Activated T-cell treated with anti-CD3 and anti-CD28 coated beads for 48 hours (primary cell): ENCODE measurements at regions not wholly inside any gene's neighbourhood (a gene's known extent, or its start where the extent isn't known, plus 50 kb on each side); places are given as distances from the start of the nearest gene placed in this dataset.

Source experiments
- DNase-seq: peaks from one replicate; pipeline ENCODE4 v3.0.0-alpha.2; 2020; ENCODE audit warnings: low read depth

GRCh38 chr10:128934492-128934891 lies 532.5 kb upstream of the MGMT start:
- DNase-seq, result no peak

GRCh38 chr10:128936392-128936791 lies 530.6 kb upstream of the MGMT start:
- no peak for DNase-seq

- DNase-seq, result no peak
These were observed 528.5 kb upstream of the MGMT start for GRCh38 chr10:128938558-128938957.

- DNase-seq, result no peak
These were observed 527.0 kb upstream of the MGMT start for GRCh38 chr10:128940081-128940480.

GRCh38 chr10:128943111-128943510 lies 523.9 kb upstream of the MGMT start:
- no peak for DNase-seq

GRCh38 chr10:128945398-128945797 lies 521.6 kb upstream of the MGMT start:
- no peak for DNase-seq

- no peak for DNase-seq
These were observed 516.7 kb upstream of the MGMT start for GRCh38 chr10:128950159-128950915.

GRCh38 chr10:128950916-128951275 lies 516.1 kb upstream of the MGMT start:
- no peak for DNase-seq

GRCh38 chr10:128952856-128953255 lies 514.2 kb upstream of the MGMT start:
- DNase-seq, result no peak

GRCh38 chr10:128956149-128956548 lies 510.9 kb upstream of the MGMT start:
- DNase-seq, result no peak

GRCh38 chr10:128957221-128957620 lies 509.8 kb upstream of the MGMT start:
- DNase-seq, result no peak

- DNase-seq, result no peak
These were observed 508.0 kb upstream of the MGMT start for GRCh38 chr10:128958834-128959690.

GRCh38 chr10:128959746-128960145 lies 507.3 kb upstream of the MGMT start:
- no peak for DNase-seq

- no peak for DNase-seq
These were observed 506.5 kb upstream of the MGMT start for GRCh38 chr10:128960517-128960916.

- DNase-seq, result no peak
These were observed 504.9 kb upstream of the MGMT start for GRCh38 chr10:128962182-128962581.

- DNase-seq, result no peak
These were observed 503.6 kb upstream of the MGMT start for GRCh38 chr10:128963211-128964099.

- no peak for DNase-seq
These were observed 503.0 kb upstream of the MGMT start for GRCh38 chr10:128964100-128964403.

GRCh38 chr10:128967980-128968756 lies 498.9 kb upstream of the MGMT start:
- no peak for DNase-seq

- no peak for DNase-seq
These were observed 497.5 kb upstream of the MGMT start for GRCh38 chr10:128969551-128969950.

- DNase-seq, result no peak
These were observed 495.5 kb upstream of the MGMT start for GRCh38 chr10:128971374-128972035.

GRCh38 chr10:128972036-128972405 lies 495.0 kb upstream of the MGMT start:
- DNase-seq, result no peak
